ENCODE measurements at regions not wholly inside any gene's neighbourhood (a gene's known extent, or its start where the extent isn't known, plus 50 kb on each side); places are given as distances from the start of the nearest gene placed in this dataset.
A peak's percentile ranks its signal among the peaks of the same experiment; 100 is the strongest.

GRCh38 chr2:12795851-12796250 lies 79.1 kb downstream of the TRIB2 start:
- DNase-seq (ENCODE audit: low read depth) = no peak

- DNase-seq (ENCODE audit: low read depth) = no peak
These were observed 79.9 kb downstream of the TRIB2 start for GRCh38 chr2:12796657-12797056.

- peak; percentile 68 for DNase-seq (ENCODE audit: low read depth)
These were observed 81.1 kb downstream of the TRIB2 start for GRCh38 chr2:12797815-12798214.

GRCh38 chr2:12803607-12804006 lies 86.9 kb downstream of the TRIB2 start:
- no peak for DNase-seq (ENCODE audit: low read depth)

- no peak for DNase-seq (ENCODE audit: low read depth)
These were observed 87.5 kb downstream of the TRIB2 start for GRCh38 chr2:12804091-12804856.

- no peak for DNase-seq (ENCODE audit: low read depth)
These were observed 88.3 kb downstream of the TRIB2 start for GRCh38 chr2:12805033-12805432.

- DNase-seq (ENCODE audit: low read depth) = no peak
These were observed 90.0 kb downstream of the TRIB2 start for GRCh38 chr2:12806549-12807242.

GRCh38 chr2:12807907-12808810 lies 91.4 kb downstream of the TRIB2 start:
- DNase-seq (ENCODE audit: low read depth) = no peak

GRCh38 chr2:12809526-12809925 lies 92.8 kb downstream of the TRIB2 start:
- no peak for DNase-seq (ENCODE audit: low read depth)

- no peak for DNase-seq (ENCODE audit: low read depth)
These were observed 95.2 kb downstream of the TRIB2 start for GRCh38 chr2:12811916-12812315.

GRCh38 chr2:12813166-12813565 lies 96.4 kb downstream of the TRIB2 start:
- no peak for DNase-seq (ENCODE audit: low read depth)

GRCh38 chr2:12816379-12817306 lies 99.9 kb downstream of the TRIB2 start:
- DNase-seq (ENCODE audit: low read depth) = peak; percentile 69

GRCh38 chr2:12817870-12818269 lies 101.1 kb downstream of the TRIB2 start:
- no peak for DNase-seq (ENCODE audit: low read depth)

GRCh38 chr2:12818416-12819102 lies 101.8 kb downstream of the TRIB2 start:
- DNase-seq (ENCODE audit: low read depth) = no peak

- peak; percentile 96 for DNase-seq (ENCODE audit: low read depth)
These were observed 102.4 kb downstream of the TRIB2 start for GRCh38 chr2:12819103-12819475.

GRCh38 chr2:12819721-12820120 lies 103.0 kb downstream of the TRIB2 start:
- peak; percentile 77 for DNase-seq (ENCODE audit: low read depth)

- DNase-seq (ENCODE audit: low read depth) = no peak
These were observed 104.9 kb downstream of the TRIB2 start for GRCh38 chr2:12821656-12822055.

- peak; percentile 62 for DNase-seq (ENCODE audit: low read depth)
These were observed 107.6 kb downstream of the TRIB2 start for GRCh38 chr2:12824351-12824777.

- DNase-seq (ENCODE audit: low read depth) = no peak
These were observed 108.1 kb downstream of the TRIB2 start for GRCh38 chr2:12824778-12825379.

- DNase-seq (ENCODE audit: low read depth) = no peak
These were observed 110.0 kb downstream of the TRIB2 start for GRCh38 chr2:12826781-12827180.
